HEK293T (cell line): ENCODE measurements at regions not wholly inside any gene's neighbourhood (a gene's known extent, or its start where the extent isn't known, plus 50 kb on each side); places are given as distances from the start of the nearest gene placed in this dataset.
"Not testable (repeated sequence)": the region's sequence is repeated elsewhere in the genome, so short reads cannot be mapped to it uniquely, and the experiment has no call there.

Experiments
- ARNT ChIP-seq: fragments of 450-650 bp; IDR thresholded peaks from 2 replicates; pipeline ENCODE4 v1.6.1; 2017; ENCODE audit warnings: mild to moderate bottlenecking
- BHLHE40 ChIP-seq: fragments of 450-650 bp; IDR thresholded peaks from 2 replicates; pipeline ENCODE4 v1.6.1; 2016; ENCODE audit warnings: mild to moderate bottlenecking, moderate library complexity, borderline replicate concordance
- FOXK2 ChIP-seq: fragments of 450-650 bp; IDR thresholded peaks from 2 replicates; pipeline ENCODE4 v1.6.1; 2016; ENCODE audit warnings: mild to moderate bottlenecking
- FOXM1 ChIP-seq: fragments of 450-650 bp; IDR thresholded peaks from 2 replicates; pipeline ENCODE4 v1.6.1; 2017; ENCODE audit warnings: mild to moderate bottlenecking, borderline replicate concordance
- SUZ12 ChIP-seq: fragments of 450-650 bp; IDR thresholded peaks from 2 replicates; pipeline ENCODE4 v1.6.1; 2016; ENCODE audit warnings: mild to moderate bottlenecking
- TARDBP ChIP-seq: fragments of 450-650 bp; IDR thresholded peaks from 2 replicates; pipeline ENCODE4 v1.6.1; 2016

- TF ChIP-seq TARDBP, BHLHE40, ARNT, SUZ12, FOXK2, FOXM1: not testable (repeated sequence)
These were observed 66.0 kb upstream of the DEFB108B start for GRCh38 chr11:71767016-71767415.
